ENCODE measurements at regions not wholly inside any gene's neighbourhood (a gene's known extent, or its start where the extent isn't known, plus 50 kb on each side); places are given as distances from the start of the nearest gene placed in this dataset.

DNA sequence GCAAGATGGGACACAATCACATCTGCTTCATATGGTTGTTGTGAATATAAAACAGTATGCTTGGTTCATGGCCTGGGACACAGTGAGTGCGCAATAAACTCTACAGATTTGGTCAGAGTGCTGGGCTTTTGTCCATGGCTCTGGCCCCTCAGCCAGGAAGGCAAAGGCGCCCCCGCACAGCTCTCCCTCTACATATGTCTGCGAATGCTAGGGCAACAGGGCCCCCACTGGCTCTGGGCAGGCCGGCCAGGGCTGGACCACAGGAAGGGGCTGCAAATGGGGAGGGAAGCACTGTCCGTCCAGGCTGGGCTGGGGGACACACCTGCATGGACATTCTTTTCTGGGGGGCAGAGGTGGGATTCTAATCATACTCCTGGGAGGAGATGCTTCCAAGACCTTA, 151.8 kb upstream of the MLN start:
- H3K36me3 ChIP-seq (ENCODE audit: insufficient read depth, low read length), result no peaks in the 10 kb centered on the region
- no peak overlapping the region for H3K4me3 ChIP-seq (ENCODE audit: low read depth in 1 of 2, low read length in 2 of 2)
- TF ChIP-seq, protein P1, sequence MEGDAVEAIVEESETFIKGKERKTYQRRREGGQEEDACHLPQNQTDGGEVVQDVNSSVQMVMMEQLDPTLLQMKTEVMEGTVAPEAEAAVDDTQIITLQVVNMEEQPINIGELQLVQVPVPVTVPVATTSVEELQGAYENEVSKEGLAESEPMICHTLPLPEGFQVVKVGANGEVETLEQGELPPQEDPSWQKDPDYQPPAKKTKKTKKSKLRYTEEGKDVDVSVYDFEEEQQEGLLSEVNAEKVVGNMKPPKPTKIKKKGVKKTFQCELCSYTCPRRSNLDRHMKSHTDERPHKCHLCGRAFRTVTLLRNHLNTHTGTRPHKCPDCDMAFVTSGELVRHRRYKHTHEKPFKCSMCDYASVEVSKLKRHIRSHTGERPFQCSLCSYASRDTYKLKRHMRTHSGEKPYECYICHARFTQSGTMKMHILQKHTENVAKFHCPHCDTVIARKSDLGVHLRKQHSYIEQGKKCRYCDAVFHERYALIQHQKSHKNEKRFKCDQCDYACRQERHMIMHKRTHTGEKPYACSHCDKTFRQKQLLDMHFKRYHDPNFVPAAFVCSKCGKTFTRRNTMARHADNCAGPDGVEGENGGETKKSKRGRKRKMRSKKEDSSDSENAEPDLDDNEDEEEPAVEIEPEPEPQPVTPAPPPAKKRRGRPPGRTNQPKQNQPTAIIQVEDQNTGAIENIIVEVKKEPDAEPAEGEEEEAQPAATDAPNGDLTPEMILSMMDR (IDR thresholded peaks at IDR 0.05; ENCODE audit: borderline replicate concordance, extremely low read depth, low read length, poor library complexity, severe bottlenecking), result no peak
- no peak for TF ChIP-seq EZH2 (IDR thresholded peaks at IDR 0.05; ENCODE audit: borderline replicate concordance, low read depth, low read length, severe bottlenecking)
- H3K27me3 ChIP-seq (ENCODE audit: insufficient read depth, low read length, poor library complexity), result no peaks in the 10 kb centered on the region
- no peak overlapping the region for H3K27ac ChIP-seq (ENCODE audit: low read length)
- ATAC-seq (ENCODE audit: insufficient read depth, low read depth), result no peak
- no peaks in the 10 kb centered on the region for H3K9me3 ChIP-seq (ENCODE audit: insufficient read depth, low read length, severe bottlenecking)
- no peak for DNase-seq
- no peak overlapping the region for H3K9ac ChIP-seq (ENCODE audit: low read depth, low read length)
- H2AFZ ChIP-seq (ENCODE audit: low read depth, low read length), result no peak overlapping the region
- no peak overlapping the region for H3K4me2 ChIP-seq (ENCODE audit: insufficient read depth, low read length)
- no peaks in the 10 kb centered on the region for H3K79me2 ChIP-seq (ENCODE audit: insufficient read depth, low read length)
- peaks cover 2% of the 10 kb centered on the region; the same call in 1 of the 2 replicates for H4K20me1 ChIP-seq (ENCODE audit: insufficient read depth, low read length)
- no peaks in the 10 kb centered on the region for H3K4me1 ChIP-seq (ENCODE audit: insufficient read depth, low read length)

DNA sequence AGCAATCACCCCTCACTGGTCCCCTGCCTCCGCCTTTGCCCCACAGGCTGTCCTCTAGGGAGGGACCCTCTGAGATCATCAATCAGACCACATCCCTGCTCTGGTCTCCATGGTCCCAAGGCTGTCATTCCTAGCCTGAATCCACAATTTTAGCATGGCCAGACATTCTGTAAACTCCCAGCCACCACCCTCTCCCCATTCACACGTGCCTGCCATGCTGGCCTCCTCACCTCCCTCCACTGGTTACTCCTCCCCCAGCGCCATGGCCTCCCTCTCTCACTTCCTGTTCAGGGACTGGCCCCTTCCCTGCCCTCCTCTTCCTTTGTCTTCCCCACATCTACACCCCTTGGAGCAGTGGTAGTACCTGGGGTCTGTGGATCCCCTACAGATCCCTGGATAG, 150.7 kb upstream of the MLN start:
- Histone ChIP-seq H3K36me3 (ENCODE audit: insufficient read depth, low read length) (no peaks in the 10 kb centered on the region), H3K9ac (ENCODE audit: low read depth, low read length) (no peak overlapping the region), H3K79me2 (ENCODE audit: insufficient read depth, low read length) (no peaks in the 10 kb centered on the region), H3K27ac (ENCODE audit: low read length) (no peak overlapping the region), H3K9me3 (ENCODE audit: insufficient read depth, low read length, severe bottlenecking) (no peaks in the 10 kb centered on the region), H2AFZ (ENCODE audit: low read depth, low read length) (no peak overlapping the region), H3K27me3 (ENCODE audit: insufficient read depth, low read length, poor library complexity) (no peaks in the 10 kb centered on the region), H3K4me3 (ENCODE audit: low read depth in 1 of 2, low read length in 2 of 2) (no peak overlapping the region), H4K20me1 (ENCODE audit: insufficient read depth, low read length) (0 out of 2 replicates have a peak, but pooled peaks cover 2% of the 10 kb centered on the region), H3K4me1 (ENCODE audit: insufficient read depth, low read length) (no peaks in the 10 kb centered on the region), H3K4me2 (ENCODE audit: insufficient read depth, low read length) (no peak overlapping the region)
- ATAC-seq (ENCODE audit: insufficient read depth, low read depth) (no peak; the same call in 2 of the 3 replicates), DNase-seq (no peak)
- no peak for TF ChIP-seq EZH2 (IDR thresholded peaks at IDR 0.05; ENCODE audit: borderline replicate concordance, low read depth, low read length, severe bottlenecking)
- TF ChIP-seq, protein P1 (IDR thresholded peaks at IDR 0.05; ENCODE audit: borderline replicate concordance, extremely low read depth, low read length, poor library complexity, severe bottlenecking), result no peak

DNA sequence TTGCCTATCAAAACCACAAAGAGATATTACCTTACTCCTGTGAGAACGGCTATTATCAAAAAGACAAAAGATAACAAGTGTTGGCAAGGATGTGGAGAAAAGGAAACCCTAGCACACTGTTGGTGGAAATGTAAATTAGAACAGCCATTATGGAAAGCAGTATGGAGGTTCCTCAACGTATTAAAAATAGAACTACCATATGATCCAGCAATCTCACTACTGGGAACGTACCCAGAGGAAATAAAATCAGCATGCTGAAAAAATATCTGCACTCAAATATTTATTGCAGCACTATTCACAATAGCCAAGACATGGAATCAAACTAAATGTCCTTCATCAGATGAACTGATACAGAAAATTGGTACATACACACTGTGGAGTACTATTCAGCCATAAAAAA, 149.4 kb upstream of the MLN start:
- no peaks in the 10 kb centered on the region for H3K4me1 ChIP-seq (ENCODE audit: insufficient read depth, low read length)
- no peak overlapping the region for H3K27ac ChIP-seq (ENCODE audit: low read length)
- ATAC-seq (ENCODE audit: insufficient read depth, low read depth) (no peak), DNase-seq (no peak)
- H3K9ac ChIP-seq (ENCODE audit: low read depth, low read length), result no peak overlapping the region
- H3K9me3 ChIP-seq (ENCODE audit: insufficient read depth, low read length, severe bottlenecking), result no peaks in the 10 kb centered on the region
- H3K4me2 ChIP-seq (ENCODE audit: insufficient read depth, low read length), result no peak overlapping the region
- no peaks in the 10 kb centered on the region for H3K79me2 ChIP-seq (ENCODE audit: insufficient read depth, low read length)
- no peak for TF ChIP-seq EZH2 (IDR thresholded peaks at IDR 0.05; ENCODE audit: borderline replicate concordance, low read depth, low read length, severe bottlenecking)
- TF ChIP-seq, protein P1 (IDR thresholded peaks at IDR 0.05; ENCODE audit: borderline replicate concordance, extremely low read depth, low read length, poor library complexity, severe bottlenecking), result no peak
- H4K20me1 ChIP-seq (ENCODE audit: insufficient read depth, low read length), result no peaks in the 10 kb centered on the region
- no peaks in the 10 kb centered on the region for H3K36me3 ChIP-seq (ENCODE audit: insufficient read depth, low read length)
- H3K4me3 ChIP-seq (ENCODE audit: low read depth in 1 of 2, low read length in 2 of 2), result no peak overlapping the region
- H2AFZ ChIP-seq (ENCODE audit: low read depth, low read length), result no peak overlapping the region
- peaks cover 3% of the 10 kb centered on the region for H3K27me3 ChIP-seq (ENCODE audit: insufficient read depth, low read length, poor library complexity)

DNA sequence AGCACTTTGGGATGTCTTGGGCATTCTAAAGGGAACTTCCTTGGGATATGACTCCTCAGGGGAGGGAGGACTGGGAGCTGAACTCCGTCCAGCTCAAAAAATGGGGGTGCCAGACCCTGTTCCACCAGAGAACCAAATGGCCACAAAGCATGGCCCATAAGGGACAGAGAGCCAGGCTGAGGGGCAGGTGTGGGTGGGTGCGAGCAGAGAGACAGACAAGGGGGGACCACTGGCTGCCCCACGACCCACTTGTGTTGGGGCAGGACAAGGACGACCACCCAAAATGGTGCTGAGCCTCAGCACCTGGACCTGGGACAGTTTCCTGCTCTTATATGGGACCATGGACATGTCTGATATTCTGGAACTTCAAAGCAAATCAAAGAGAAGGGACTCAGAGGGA, 148.2 kb upstream of the MLN start:
- no peak for TF ChIP-seq EZH2 (IDR thresholded peaks at IDR 0.05; ENCODE audit: borderline replicate concordance, low read depth, low read length, severe bottlenecking)
- TF ChIP-seq, protein P1 (IDR thresholded peaks at IDR 0.05; ENCODE audit: borderline replicate concordance, extremely low read depth, low read length, poor library complexity, severe bottlenecking), result no peak
- Histone ChIP-seq H3K9ac (ENCODE audit: low read depth, low read length) (no peak overlapping the region), H3K4me2 (ENCODE audit: insufficient read depth, low read length) (no peak overlapping the region), H3K4me1 (ENCODE audit: insufficient read depth, low read length) (no peaks in the 10 kb centered on the region), H4K20me1 (ENCODE audit: insufficient read depth, low read length) (no peaks in the 10 kb centered on the region), H3K27me3 (ENCODE audit: insufficient read depth, low read length, poor library complexity) (peaks cover 3% of the 10 kb centered on the region), H3K79me2 (ENCODE audit: insufficient read depth, low read length) (no peaks in the 10 kb centered on the region), H3K27ac (ENCODE audit: low read length) (no peak overlapping the region), H2AFZ (ENCODE audit: low read depth, low read length) (no peak overlapping the region), H3K9me3 (ENCODE audit: insufficient read depth, low read length, severe bottlenecking) (no peaks in the 10 kb centered on the region), H3K4me3 (ENCODE audit: low read depth in 1 of 2, low read length in 2 of 2) (no peak overlapping the region), H3K36me3 (ENCODE audit: insufficient read depth, low read length) (no peaks in the 10 kb centered on the region)
- no peak for DNase-seq
- ATAC-seq (ENCODE audit: insufficient read depth, low read depth), result no peak

Data from DND-41 (cell line).